Activated T-cell treated with anti-CD3 and anti-CD28 coated beads for 48 hours (primary cell): ENCODE measurements at regions not wholly inside any gene's neighbourhood (a gene's known extent, or its start where the extent isn't known, plus 50 kb on each side); places are given as distances from the start of the nearest gene placed in this dataset.
"Not testable (repeated sequence)": the region's sequence is repeated elsewhere in the genome, so short reads cannot be mapped to it uniquely, and the experiment has no call there.

ENCODE experiments used
- DNase-seq: peaks from one replicate; pipeline ENCODE4 v3.0.0-alpha.2; 2020; ENCODE audit warnings: low read depth

GRCh38 chr20:28562510-28562898 lies 2695.0 kb upstream of the DEFB115 start:
- no peak for DNase-seq

GRCh38 chr20:28562899-28563521 lies 2694.5 kb upstream of the DEFB115 start:
- not testable (repeated sequence) for DNase-seq

- DNase-seq = not testable (repeated sequence)
These were observed 2693.4 kb upstream of the DEFB115 start for GRCh38 chr20:28564024-28564423.

- not testable (repeated sequence) for DNase-seq
These were observed 2692.6 kb upstream of the DEFB115 start for GRCh38 chr20:28564688-28565463.

- DNase-seq = not testable (repeated sequence)
These were observed 2681.5 kb upstream of the DEFB115 start for GRCh38 chr20:28575991-28576390.

GRCh38 chr20:28591680-28592079 lies 2665.8 kb upstream of the DEFB115 start:
- not testable (repeated sequence) for DNase-seq

GRCh38 chr20:28593383-28593782 lies 2664.1 kb upstream of the DEFB115 start:
- not testable (repeated sequence) for DNase-seq

- not testable (repeated sequence) for DNase-seq
These were observed 2663.0 kb upstream of the DEFB115 start for GRCh38 chr20:28594476-28594875.

GRCh38 chr20:28602006-28602402 lies 2655.5 kb upstream of the DEFB115 start:
- not testable (repeated sequence) for DNase-seq

GRCh38 chr20:28602403-28603217 lies 2654.9 kb upstream of the DEFB115 start:
- peak; percentile 77 for DNase-seq

- not testable (repeated sequence) for DNase-seq
These were observed 2654.3 kb upstream of the DEFB115 start for GRCh38 chr20:28603218-28603577.

- no peak for DNase-seq
These were observed 2641.1 kb upstream of the DEFB115 start for GRCh38 chr20:28616354-28616753.

GRCh38 chr20:28619956-28620651 lies 2637.4 kb upstream of the DEFB115 start:
- not testable (repeated sequence) for DNase-seq

- DNase-seq = not testable (repeated sequence)
These were observed 2632.4 kb upstream of the DEFB115 start for GRCh38 chr20:28625112-28625511.

GRCh38 chr20:28640831-28641230 lies 2616.6 kb upstream of the DEFB115 start:
- not testable (repeated sequence) for DNase-seq
